ENCODE measurements at regions not wholly inside any gene's neighbourhood (a gene's known extent, or its start where the extent isn't known, plus 50 kb on each side); places are given as distances from the start of the nearest gene placed in this dataset.

DNA sequence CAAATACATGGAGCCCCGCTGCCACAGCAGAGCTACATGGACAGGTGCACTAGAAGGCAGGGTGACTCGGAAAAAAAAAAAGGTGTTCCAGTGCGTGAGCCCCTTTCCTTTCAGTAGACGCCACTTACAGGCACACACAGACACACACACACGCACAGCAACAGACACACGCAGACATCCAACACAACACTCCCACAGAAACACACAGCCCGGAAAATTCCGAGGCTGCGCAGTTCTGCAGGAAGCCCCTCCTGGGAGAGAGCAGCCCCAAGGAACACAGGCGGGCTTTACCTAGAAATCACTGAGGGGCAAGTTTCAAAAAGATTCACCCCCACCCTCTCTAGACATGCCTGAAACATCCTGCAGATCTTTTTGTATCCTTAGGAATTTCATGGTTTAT, 136.0 kb upstream of the WSB1 start (continued):
- TF ChIP-seq, protein P1, sequence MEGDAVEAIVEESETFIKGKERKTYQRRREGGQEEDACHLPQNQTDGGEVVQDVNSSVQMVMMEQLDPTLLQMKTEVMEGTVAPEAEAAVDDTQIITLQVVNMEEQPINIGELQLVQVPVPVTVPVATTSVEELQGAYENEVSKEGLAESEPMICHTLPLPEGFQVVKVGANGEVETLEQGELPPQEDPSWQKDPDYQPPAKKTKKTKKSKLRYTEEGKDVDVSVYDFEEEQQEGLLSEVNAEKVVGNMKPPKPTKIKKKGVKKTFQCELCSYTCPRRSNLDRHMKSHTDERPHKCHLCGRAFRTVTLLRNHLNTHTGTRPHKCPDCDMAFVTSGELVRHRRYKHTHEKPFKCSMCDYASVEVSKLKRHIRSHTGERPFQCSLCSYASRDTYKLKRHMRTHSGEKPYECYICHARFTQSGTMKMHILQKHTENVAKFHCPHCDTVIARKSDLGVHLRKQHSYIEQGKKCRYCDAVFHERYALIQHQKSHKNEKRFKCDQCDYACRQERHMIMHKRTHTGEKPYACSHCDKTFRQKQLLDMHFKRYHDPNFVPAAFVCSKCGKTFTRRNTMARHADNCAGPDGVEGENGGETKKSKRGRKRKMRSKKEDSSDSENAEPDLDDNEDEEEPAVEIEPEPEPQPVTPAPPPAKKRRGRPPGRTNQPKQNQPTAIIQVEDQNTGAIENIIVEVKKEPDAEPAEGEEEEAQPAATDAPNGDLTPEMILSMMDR (IDR thresholded peaks at IDR 0.05): no peak
- no peak for TF ChIP-seq SIN3A (IDR thresholded peaks at IDR 0.05; ENCODE audit: borderline replicate concordance, low read depth, low read length)
- TF ChIP-seq MXI1 (IDR thresholded peaks at IDR 0.05; ENCODE audit: low read depth, low read length): no peak
- no peak for TF ChIP-seq FOSL2 (IDR thresholded peaks at IDR 0.05; ENCODE audit: borderline replicate concordance, low read depth)
- TF ChIP-seq YY1 (IDR thresholded peaks at IDR 0.05; ENCODE audit: low read depth): no peak
- no peak for TF ChIP-seq NFIC (IDR thresholded peaks at IDR 0.05; ENCODE audit: borderline replicate concordance)
- TF ChIP-seq GATA2 (CRISPR knock-in tag; IDR thresholded peaks at IDR 0.05): no peak
- TF ChIP-seq, protein P2, sequence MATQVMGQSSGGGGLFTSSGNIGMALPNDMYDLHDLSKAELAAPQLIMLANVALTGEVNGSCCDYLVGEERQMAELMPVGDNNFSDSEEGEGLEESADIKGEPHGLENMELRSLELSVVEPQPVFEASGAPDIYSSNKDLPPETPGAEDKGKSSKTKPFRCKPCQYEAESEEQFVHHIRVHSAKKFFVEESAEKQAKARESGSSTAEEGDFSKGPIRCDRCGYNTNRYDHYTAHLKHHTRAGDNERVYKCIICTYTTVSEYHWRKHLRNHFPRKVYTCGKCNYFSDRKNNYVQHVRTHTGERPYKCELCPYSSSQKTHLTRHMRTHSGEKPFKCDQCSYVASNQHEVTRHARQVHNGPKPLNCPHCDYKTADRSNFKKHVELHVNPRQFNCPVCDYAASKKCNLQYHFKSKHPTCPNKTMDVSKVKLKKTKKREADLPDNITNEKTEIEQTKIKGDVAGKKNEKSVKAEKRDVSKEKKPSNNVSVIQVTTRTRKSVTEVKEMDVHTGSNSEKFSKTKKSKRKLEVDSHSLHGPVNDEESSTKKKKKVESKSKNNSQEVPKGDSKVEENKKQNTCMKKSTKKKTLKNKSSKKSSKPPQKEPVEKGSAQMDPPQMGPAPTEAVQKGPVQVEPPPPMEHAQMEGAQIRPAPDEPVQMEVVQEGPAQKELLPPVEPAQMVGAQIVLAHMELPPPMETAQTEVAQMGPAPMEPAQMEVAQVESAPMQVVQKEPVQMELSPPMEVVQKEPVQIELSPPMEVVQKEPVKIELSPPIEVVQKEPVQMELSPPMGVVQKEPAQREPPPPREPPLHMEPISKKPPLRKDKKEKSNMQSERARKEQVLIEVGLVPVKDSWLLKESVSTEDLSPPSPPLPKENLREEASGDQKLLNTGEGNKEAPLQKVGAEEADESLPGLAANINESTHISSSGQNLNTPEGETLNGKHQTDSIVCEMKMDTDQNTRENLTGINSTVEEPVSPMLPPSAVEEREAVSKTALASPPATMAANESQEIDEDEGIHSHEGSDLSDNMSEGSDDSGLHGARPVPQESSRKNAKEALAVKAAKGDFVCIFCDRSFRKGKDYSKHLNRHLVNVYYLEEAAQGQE (IDR thresholded peaks at IDR 0.05; ENCODE audit: low read depth, low read length): no peak
- TF ChIP-seq CHD2 (IDR thresholded peaks at IDR 0.05; ENCODE audit: low read length, partially characterized antibody): no peak

DNA sequence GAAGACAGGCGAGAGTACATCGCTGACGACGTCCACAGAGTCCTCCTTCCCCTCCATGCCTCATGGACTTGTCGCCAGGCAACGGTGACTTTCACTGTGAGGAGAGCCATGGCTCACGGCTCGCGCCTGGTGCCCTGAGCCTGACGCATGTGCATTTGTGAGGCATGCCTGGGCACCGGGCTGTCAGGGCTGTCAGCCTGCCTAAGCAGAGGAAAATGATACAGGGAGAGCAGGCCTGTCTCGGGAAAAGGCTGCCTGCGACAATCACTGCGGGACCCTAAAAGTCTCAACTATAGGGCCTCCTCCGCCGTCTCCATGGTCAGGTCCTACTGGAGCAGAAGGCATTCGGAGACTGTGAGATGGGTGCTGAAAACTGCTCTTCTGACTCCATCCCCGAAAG, 135.5 kb upstream of the WSB1 start:
- no peaks in the 10 kb centered on the region for H3K9me2 ChIP-seq
- H3K4me3 ChIP-seq (ENCODE audit: low read depth in 2 of 2, low read length in 1 of 2): no peak overlapping the region
- no peak for TF ChIP-seq EZH2phosphoT487 (IDR thresholded peaks at IDR 0.05; ENCODE audit: borderline replicate concordance, low read depth)
- no peak for TF ChIP-seq SMC3 (IDR thresholded peaks at IDR 0.05; ENCODE audit: low read depth, low read length)
- peaks cover 0 to 20% of the 10 kb centered on the region in 2 experiments for H3K36me3 ChIP-seq (replicated peaks in 1 of 2; ENCODE audit: control insufficient read depth in 1 of 2, insufficient read depth in 2 of 2, low read length in 1 of 2)
- no peaks in the 10 kb centered on the region for H3K9me3 ChIP-seq
- DNase-seq: no peak
- peaks cover 5% of the 10 kb centered on the region for H3F3A ChIP-seq (replicated peaks; ENCODE audit: insufficient read depth)
- ChIA-PET CTCF (no interaction called here), POLR2A (no interaction called here)
- no peaks in the 10 kb centered on the region for H3K27me3 ChIP-seq (ENCODE audit: insufficient read depth)
- H3K4me1 ChIP-seq (ENCODE audit: control insufficient read depth in 1 of 2, insufficient read depth in 2 of 2, low read depth in 1 of 2, low read length in 1 of 2): no peaks in the 10 kb centered on the region; a peak in 1 of 4 replicates
- no peaks in the 10 kb centered on the region for H4K20me1 ChIP-seq (ENCODE audit: insufficient read depth)
- H3K9ac ChIP-seq: no peak overlapping the region
- WGBS (ENCODE audit: low lambda C conversion rate): 58% methylated on average over 15 of the region's 18 CpGs
- H3K27ac ChIP-seq (ENCODE audit: low read depth in 2 of 2, low read length in 1 of 2): no peak overlapping the region
- H3K4me2 ChIP-seq: no peak overlapping the region
- peaks cover 9% of the 10 kb centered on the region; the same call in 1 of the 2 replicates for H3K79me2 ChIP-seq (ENCODE audit: insufficient read depth)
- no peak overlapping the region for H2AFZ ChIP-seq (ENCODE audit: low read depth)

Data from SK-N-SH (cell line).